ENCODE measurements at regions not wholly inside any gene's neighbourhood (a gene's known extent, or its start where the extent isn't known, plus 50 kb on each side); places are given as distances from the start of the nearest gene placed in this dataset.

DNA sequence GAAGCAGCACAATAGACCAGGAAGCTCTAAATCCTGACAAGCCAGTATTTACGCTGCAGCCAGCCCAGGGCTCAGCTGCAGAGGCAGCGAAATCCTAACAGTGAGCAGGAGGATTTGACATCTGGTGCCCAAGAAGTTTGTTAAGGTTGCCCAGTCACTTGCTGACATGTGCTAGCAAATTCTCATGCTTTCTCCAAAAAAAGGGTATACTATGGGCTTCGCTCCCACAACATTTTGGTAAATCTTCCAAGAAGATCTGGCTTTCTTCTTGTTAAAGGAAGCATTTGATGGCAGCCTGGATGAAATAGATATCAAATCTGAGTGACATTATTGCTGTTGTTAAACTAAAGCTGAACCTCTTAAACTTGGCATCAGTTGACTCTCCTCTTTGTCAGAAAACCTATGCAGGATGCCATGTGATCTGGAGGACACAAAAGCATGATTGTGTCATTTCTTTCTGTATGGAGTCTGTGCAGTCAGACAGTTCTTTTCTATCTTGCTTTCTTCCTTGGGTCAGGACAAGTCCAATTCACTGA is 949.7 kb upstream of the RBFOX1 start:
- DNase-seq (ENCODE audit: low spot score): no peak

DNA sequence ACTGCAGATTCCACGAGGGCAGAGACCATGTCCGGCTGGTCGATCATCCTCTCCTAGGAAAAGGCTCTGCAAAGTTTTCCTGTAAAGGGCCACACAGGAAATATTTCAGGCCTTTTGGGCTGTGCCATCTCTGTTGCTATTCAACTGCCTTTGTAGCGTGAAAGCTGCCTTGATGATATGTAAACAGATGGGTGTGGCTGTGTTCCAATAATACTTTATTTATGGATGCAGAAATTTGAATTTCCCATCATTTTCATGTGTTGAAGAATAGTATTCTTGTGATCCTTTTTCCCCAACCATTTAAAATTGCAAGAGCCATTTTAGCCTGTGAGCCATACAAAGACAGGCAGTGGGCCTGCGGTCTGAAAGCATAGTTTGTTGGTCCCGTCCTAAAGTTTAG is 950.7 kb upstream of the RBFOX1 start:
- no peak for DNase-seq (ENCODE audit: low spot score)

DNA sequence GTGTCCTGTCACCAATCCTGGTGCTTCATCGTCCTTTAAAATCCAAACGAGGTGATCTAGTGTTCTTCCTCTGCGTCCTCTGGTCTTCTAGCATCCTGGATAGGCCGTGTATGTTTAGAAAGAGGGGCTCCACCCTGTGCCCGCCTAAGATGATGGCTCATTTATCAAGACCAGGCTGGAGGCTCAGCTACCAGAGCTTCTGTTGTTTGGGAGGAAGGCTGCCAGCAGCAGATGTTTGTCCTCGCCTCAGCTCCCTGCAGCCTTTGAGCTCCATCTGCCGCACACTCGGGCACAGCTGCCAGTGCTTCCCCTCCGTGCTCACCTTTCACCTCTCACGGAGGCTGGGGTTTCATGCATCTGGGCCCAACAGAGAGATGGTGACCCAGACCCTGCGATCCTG is 954.7 kb upstream of the RBFOX1 start:
- no peak for DNase-seq (ENCODE audit: low spot score)

DNA sequence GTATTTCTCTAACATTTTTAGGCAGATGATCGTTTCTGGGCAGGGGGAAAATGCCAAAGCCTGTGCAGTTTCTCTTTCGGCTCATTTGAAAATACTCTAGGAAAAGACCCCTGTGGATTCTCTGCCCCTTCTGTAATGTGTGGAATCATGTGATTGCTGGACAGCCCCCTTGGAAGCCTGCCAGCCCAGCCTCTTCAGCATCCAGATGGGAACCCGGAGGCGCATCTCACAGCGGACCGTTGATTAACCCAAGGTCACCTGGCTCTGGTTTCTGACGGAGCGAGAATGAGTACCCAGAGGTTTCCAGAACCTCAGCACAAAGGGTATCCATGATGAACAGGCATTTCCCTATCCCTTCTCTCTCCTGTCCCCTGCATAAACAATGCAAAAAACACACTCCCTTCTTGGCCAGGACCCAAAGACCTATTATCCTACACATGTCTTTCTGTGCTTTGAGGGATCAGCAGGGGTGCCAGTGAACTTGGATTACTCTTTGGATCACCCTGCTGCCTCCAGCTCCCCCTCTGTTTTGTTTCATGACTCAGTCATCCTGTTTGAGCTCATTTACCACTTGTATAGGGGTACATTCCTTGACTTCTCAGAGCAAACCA is 957.1 kb upstream of the RBFOX1 start:
- DNase-seq (ENCODE audit: low spot score): no peak

DNA sequence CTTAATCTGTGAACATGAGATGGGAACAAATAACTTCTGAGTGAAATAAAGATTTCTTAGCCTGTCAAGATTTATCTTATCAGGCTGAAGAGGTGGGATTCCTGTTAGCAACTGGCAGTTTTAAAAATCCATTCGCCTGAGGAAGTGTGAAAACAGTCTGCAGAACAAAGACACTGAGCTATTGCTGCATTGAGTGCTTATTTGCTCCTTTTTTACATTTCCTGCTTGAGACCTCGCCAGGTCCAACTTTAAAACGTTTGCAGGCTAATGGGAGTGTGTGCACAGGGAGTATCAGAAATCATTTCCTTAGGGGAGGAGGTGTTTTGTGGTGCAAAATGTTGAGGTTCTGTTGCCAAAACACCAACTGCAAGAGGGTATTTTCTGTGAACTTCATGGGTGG is 957.8 kb upstream of the RBFOX1 start:
- no peak for DNase-seq (ENCODE audit: low spot score)

DNA sequence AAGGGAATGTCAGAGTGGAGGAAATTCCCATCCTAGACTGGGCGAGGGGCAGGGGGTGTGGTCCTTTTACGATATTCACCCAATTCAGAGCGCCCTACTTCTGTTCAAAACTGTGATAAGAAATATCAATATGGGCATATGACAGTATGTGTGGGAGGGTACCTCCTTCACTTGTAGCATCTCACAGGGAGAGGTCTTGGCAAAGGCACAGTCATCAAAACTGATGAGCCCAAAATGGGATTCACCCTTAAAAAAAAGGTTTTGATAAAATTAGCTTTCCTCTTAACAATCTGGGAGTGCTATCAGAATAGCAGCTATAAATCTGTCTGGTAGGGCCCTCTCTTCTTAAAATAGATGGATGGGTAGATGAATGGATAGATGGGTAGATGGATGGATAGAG is 967.8 kb upstream of the RBFOX1 start:
- DNase-seq (ENCODE audit: low spot score): no peak

DNA sequence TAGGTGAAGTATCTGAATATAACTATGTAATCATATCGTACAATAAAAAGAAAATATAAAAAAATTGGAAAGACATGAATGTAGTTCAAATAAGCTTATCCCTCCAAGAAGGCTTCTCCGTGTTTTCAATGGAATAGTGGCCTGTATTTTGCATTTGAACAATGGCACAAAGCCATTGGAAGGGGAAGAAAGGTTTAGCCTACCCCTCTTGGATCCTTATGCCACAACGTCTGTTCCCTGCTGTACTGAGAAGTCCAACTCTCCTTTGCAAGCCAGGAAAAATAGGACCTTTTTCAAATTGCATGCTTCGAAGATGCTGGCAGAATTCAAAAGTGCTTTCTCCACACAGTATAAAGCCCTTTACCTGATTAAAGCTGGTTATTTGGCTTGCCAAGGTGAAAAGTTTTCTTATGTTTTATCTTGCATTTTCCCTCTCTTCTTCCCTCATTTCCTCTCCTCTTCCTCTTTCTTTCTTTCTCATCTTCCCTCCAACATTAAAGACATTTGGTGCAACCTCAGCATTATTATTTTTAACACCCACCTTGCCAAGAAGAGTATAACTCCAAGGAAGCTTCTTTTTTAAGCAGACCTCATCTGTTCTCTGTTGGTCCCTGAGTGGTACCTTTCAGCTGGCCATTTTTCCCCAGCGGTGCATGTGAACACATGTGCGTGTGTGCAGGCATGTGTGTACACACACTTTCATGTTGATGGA is 968.6 kb upstream of the RBFOX1 start:
- no peak for DNase-seq (ENCODE audit: low spot score)

DNA sequence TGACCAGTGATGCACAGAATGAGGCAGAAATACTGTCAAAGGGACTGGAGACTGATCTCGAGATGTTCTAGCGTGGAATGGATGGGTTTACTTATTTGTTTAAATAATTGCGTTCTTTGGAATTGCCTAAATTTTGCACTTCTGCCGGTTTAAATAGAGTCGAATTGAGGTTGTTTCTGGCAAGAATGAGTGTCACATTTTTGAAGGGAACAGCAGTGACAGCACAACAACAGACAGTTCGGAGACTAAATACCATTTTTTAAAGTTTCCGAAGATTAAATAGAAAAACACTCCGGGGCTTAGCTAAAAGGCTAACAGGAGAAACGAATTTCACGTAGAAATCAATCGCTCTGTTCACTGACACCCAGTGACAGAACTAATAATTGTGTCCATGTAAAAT is 969.2 kb upstream of the RBFOX1 start:
- no peak for DNase-seq (ENCODE audit: low spot score)

DNA sequence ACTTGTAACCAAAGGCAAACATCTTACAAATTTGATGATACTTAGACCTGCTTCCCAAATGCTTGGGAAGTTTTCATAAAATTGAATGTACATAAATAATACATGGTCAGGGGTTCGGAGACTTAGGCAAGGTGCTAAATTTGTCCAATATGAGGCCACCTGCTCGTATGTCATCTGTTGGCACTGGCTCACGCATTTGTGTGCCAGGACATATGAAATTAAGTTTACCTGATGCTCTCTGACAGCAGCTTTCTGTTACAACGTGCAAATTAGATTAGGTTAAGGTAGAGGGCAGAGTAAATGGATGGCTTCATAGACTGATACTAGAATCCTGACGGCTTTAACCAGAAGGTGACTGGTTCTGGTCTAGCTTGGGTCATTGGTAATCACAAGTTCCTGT is 970.3 kb upstream of the RBFOX1 start:
- DNase-seq (ENCODE audit: low spot score): no peak

DNA sequence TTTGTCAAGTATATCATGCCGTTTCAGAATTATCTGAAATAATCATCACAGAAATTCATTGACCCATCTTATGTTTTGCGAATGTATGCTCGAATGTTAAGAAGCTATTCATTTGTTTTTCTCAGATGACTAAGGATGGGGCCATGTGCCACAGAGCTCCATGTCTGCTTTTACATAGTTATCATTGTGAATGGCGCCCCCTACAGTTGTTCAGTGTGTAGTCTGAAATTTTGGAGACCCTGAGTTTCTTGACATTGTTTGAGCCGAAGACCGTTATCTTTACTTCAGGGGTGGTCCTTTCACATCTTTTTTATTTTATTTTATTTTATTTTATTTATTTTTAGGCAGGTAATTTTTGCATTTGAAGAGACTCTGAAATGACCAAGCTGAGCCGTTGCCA is 972.0 kb upstream of the RBFOX1 start:
- no peak for DNase-seq (ENCODE audit: low spot score)

DNA sequence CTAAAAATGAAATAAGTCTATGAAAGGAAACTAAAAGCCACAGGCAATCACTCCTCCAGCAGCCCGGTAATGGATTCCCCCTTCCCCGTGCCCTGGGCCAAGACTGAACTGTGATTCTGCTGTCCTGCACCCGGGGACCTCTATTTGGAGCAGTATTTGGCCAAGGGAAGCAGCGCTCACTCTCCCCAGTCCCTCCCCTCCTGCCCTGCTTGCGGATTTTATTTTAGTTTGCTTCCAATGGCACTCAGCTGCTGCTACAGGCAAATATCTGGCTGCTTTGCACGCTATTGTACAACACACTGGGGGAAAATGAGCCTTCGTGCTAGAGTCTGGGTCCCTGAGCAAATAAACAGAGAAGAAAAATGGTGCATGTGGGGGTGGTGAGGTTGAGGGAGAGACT is 975.7 kb upstream of the RBFOX1 start:
- no peak for DNase-seq (ENCODE audit: low spot score)

DNA sequence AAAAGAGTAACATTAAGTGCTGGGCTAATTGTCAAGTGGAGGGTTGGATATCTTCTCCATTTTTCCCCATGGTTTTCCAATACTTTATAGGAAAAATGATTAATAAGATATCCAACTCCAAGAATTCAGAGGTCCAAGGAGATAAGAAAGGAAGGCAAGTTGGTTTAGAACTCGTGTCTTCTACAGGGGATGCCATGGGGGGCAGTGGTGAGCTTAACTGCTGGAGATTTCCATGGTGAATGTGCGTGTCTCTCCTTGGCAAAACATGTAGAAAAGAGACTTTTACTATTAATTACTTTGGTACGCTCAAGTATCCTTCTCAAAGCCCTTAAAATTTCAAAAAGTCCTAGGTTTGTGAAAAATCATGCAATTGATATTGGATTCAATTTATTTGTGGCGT is 982.9 kb upstream of the RBFOX1 start:
- no peak for DNase-seq (ENCODE audit: low spot score)

DNA sequence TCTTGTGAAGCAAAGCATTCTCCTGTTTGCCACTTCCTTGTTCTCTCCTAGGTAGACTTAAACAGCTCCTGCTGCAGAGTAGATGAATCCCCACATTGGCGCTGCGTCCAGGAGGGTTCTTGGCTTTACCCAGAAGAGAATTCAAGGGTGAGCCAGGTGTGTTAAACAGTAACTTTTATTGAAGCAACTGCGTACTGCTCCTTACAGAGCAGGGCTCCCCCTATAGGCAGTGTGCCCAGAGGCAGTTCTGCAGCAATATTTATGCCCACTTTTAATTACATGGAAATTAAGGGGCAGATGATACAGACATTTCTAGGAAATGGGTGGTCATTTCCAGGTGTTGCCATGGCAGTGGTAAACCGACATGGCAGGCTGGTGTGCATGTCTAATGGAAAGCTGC is 987.6 kb upstream of the RBFOX1 start:
- DNase-seq (ENCODE audit: low spot score): no peak

DNA sequence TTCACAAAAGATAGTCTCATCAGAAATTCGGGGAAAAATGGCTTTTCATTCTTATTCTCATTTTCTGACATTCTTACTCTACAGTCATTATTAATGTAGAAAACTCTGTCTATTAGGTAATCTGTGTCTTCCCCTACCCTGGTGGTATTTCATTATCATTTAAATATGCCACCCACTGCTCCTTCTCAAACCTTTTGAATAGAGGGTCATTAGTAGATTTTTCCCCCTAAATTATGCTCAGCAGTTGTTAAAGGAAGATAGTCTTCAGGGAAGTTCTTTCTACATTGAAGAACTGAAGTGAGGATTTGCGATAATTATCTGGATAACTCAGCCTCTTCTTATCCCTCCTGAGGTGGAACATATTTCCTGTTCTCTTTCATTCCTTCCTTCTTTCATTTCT is 989.5 kb upstream of the RBFOX1 start:
- DNase-seq (ENCODE audit: low spot score): no peak

DNA sequence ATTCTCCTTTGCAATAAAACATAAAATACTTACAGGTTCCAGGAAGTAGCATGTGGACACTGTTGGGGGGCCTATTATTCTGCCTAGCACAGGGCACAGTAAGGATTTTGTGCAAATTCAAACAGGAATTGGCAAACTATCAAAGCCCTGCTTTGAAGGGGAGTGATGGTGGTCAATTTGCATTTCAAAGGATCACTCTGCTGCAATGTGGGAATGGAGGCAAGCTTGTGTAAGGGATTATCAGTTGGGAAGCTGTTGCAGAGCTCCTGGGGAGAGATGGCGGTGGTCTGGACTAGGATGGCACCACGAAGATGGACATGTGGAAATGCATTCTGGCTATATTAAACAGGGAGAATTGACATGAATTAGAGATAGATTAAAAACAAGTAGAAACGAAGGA is 990.7 kb upstream of the RBFOX1 start:
- no peak for DNase-seq (ENCODE audit: low spot score)

DNA sequence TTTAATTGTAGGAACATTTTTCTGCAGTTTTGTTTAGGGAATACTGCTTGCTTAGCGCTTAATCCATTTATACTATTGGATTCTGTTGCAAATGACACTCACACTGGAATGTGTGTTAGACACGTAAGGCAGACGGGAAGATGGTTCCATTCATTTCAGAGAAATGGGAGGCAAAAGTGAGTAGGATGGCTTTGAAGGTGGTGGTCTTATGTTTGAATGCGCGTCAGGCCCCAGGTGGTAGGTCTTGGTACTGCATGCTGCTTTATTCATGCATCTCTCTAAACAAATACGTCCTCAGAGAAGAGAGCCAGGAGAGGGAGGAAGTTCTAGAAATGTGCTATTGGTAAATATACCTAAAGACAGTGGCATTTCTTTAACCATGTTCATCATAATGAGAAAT is 997.6 kb upstream of the RBFOX1 start:
- no peak for DNase-seq (ENCODE audit: low spot score)

DNA sequence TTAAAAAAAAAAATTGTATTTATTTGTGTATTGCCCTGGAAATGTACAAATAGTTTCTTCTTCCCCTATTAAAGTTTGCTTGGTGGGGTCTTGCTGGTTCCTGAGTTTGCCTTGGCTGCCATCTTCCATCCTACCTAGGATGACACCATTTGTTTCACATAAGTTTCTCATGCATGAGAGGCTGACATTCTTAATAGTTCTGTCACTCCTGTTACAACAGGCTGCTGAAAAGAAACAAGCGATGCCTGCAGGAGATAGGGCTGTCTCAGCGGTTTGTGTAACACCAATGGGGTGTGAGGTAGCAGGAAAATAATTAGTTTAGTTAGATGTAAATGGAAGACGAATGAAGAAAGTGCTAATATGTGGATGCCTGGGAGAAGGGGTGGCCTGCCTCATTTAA is 1000.9 kb upstream of the RBFOX1 start:
- no peak for DNase-seq (ENCODE audit: low spot score)

DNA sequence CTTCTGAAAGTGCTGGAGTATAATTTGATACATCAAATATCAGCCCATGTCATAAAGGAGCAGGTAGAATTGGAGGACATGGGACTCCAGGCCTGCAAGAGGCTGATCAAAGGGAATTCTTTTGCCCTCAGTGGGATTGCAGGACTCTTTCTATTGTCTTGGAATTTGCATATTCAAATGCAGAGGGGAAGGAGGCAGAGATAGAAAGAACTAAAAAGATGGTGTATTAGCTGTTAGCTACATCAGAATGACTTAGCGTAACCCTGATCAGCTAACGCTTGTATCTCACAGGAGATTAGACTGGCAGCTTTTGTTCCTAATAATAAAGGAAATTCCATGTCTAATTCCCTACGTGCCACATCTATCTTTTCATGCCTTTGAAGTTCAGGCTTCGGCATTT is 1014.7 kb upstream of the RBFOX1 start:
- no peak for DNase-seq (ENCODE audit: low spot score)

DNA sequence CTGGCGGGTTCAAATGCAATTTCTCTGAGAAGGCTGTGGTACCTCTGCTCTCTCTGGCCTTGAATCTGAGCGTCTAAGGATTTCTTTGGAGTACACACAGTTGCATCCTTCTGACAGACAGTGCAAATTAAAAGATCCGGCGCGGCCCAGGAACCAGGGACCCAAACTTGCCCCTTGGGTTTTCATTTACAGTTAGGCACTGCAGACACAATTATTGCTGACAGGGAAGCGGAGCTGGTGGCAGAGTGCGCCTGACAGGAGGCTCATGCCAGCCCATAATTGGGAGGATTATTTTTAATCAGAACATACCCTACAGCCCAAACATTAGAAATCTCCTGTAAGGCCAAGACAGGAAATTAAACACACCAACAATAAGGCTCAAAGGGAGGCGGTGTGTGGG is 1023.4 kb upstream of the RBFOX1 start:
- no peak for DNase-seq (ENCODE audit: low spot score)

DNA sequence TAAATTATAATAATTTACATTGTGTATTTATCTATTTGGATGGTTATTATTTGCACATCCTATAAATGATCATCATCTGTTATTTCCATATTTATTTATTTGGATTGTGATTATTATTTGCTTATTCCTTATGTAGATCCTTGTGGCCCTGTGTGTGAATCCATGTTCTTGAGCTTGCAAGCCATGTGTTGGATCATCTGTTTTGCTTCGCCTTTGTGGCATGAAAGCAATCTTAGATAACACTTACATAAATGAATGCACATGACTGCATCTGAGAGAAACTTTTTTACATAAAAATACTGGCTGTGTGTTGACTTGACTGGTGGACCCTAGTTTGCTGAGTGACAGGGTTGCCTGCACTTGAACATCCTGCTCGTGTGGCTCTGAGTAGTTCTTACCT is 1024.5 kb upstream of the RBFOX1 start:
- no peak for DNase-seq (ENCODE audit: low spot score)

DNA sequence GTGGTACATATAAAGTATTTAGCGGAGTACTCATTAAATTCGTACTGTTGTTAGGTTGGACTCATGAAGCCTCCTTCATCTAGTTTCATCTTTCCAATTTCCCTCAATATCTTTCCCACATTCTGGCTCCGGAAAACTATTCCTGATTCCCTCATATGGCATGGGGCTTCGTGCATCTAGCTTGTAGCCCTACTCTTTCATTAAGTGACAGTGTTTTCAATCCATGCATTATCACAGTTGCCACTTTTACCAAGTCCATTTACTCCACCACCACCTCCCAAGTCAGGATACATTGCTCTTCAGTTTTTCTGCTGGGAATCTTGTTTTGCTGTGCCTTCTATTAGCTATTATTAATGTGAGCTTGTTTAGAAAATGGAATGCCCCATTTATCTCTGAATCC is 1032.1 kb upstream of the RBFOX1 start:
- no peak for DNase-seq (ENCODE audit: low spot score)

DNA sequence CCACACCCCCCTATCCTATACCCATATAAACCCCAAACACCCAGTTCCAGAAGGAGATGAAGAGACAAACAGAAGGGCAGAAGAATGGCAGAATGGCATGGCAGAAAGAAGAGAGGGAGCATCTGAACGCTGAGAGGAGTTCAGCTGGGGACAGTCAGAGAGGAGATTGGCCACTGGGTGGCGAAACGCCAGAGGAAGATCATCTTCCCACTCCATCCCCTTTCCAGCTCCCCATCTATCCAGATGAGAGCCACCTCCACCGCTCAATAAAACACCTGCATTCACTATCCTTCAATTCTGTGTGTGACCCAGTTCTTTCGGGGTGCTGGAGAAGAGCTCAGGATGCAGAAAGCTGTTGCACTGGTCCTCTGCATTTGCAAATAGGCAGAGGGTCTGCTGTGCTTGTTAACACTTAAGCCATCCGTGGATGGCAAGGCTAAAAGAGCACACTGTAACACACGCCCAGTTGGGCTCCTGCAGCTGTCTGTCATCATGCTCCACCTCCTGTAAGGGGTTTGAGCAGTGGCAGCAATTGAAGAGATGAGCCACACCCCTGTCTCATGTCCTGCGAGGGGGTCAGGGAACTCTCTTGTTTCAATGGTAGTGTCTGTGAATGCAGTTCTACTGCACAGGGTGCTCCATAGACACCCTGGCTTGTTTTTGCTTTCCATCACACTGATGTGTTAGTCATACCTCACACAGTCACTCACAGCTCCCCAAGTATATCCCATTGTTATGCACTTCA is 1034.8 kb upstream of the RBFOX1 start:
- no peak for DNase-seq (ENCODE audit: low spot score)

DNA sequence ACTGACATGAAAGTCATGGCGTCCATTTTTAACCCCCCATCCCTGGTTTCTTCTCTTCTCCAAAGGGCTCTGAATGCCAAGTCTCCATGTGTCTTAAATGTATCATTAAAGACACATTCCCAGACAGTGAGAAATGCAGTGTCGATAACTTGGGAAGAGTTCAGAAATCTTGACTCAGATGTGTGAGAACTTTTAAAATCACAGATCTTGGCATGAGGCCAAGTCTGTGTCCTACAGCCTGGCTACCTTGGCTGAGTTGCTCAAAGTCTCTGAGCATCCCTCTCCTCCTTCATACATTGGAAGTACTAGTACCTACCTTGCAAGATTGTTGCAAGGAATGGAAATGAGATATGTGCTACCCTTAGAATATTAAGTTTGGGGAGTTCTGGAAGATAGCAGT is 1046.5 kb upstream of the RBFOX1 start:
- DNase-seq (ENCODE audit: low spot score): no peak

All from ureter (tissue), 1 donor.